ENCODE measurements at regions not wholly inside any gene's neighbourhood (a gene's known extent, or its start where the extent isn't known, plus 50 kb on each side); places are given as distances from the start of the nearest gene placed in this dataset.
A peak's percentile ranks its signal among the peaks of the same experiment; 100 is the strongest.

DNA sequence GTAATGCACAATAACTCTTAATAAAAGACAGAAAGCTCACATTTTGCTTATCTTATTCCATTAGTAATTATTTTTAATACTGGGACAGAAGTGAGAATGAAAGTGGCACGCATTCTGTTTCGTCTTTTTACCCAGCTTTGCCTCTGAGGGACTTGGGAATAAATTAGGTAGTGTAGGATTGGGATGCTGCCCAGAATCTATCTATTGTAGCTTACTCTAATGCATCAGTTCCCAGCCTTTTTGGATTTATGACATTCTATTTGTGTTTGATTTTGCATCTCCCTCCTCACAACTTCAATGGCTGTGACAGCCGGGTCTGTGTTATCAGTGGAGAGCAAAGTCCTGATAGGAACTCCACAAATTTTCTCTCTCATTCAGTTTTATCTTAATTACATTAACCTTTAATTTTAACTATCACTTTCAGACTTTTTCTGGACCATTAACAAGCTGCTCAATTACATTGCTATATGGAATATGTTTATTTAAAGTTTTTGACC is 62.9 kb upstream of the TULP4 start:
- Mint-ChIP-seq H3K27me3 (ENCODE audit: low read depth, poor library complexity) (no peaks in the 10 kb centered on the region), H3K4me3 (no peak overlapping the region), H3K4me1 (peaks cover 18% of the 10 kb centered on the region), H3K36me3 (ENCODE audit: low read depth) (peaks cover 60% of the 10 kb centered on the region), H3K27ac (no peak overlapping the region), H3K9me3 (no peaks in the 10 kb centered on the region)
- TF ChIP-seq CTCF (IDR thresholded peaks at IDR 0.05), result no peak
- DNase-seq, result no peak

DNA sequence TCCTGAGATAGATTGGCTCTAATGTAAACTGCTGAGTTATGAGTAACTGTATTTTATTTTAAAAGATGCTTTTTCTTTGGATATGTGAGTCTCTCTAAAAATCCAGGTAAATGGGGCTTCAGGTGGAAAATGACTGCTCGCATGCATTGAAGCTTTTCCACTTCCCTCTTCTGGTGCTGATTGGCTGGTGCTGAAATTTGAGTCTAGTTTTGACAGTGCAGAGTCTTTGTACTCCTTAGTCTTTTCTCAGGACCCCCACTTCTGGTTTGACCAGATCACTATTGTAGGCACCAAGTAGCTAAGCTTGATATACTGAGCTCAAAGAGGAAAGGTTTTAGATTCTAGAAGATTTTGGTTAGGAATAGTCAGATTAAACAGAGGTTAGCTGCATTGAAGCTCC is 60.7 kb upstream of the TULP4 start:
- peak overlapping the region; percentile 83 for H3K27ac Mint-ChIP-seq
- H3K4me1 Mint-ChIP-seq, result peaks cover 26% of the 10 kb centered on the region
- no peaks in the 10 kb centered on the region for H3K9me3 Mint-ChIP-seq
- H3K4me3 Mint-ChIP-seq, result no peak overlapping the region
- no peak for DNase-seq
- no peak for TF ChIP-seq CTCF (IDR thresholded peaks at IDR 0.05)
- H3K36me3 Mint-ChIP-seq (ENCODE audit: low read depth), result peaks cover 46% of the 10 kb centered on the region
- H3K27me3 Mint-ChIP-seq (ENCODE audit: low read depth, poor library complexity), result peaks cover 8% of the 10 kb centered on the region

GRCh38 chr6:158253248-158253647 is 59.0 kb upstream of the TULP4 start:
- Mint-ChIP-seq H3K36me3 (ENCODE audit: low read depth) (peaks cover 41% of the 10 kb centered on the region), H3K4me3 (no peak overlapping the region), H3K9me3 (no peaks in the 10 kb centered on the region), H3K27me3 (ENCODE audit: low read depth, poor library complexity) (peaks cover 8% of the 10 kb centered on the region), H3K4me1 (peaks cover 26% of the 10 kb centered on the region), H3K27ac (no peak overlapping the region)
- TF ChIP-seq CTCF (IDR thresholded peaks at IDR 0.05), result no peak
- no peak for DNase-seq

- Mint-ChIP-seq H3K9me3 (peaks cover 6% of the 10 kb centered on the region), H3K27ac (peak overlapping the region; percentile 93), H3K4me3 (no peak overlapping the region), H3K4me1 (peaks cover 26% of the 10 kb centered on the region), H3K27me3 (ENCODE audit: low read depth, poor library complexity) (peaks cover 8% of the 10 kb centered on the region), H3K36me3 (ENCODE audit: low read depth) (peaks cover 51% of the 10 kb centered on the region)
- TF ChIP-seq CTCF (IDR thresholded peaks at IDR 0.05), result no peak
- DNase-seq, result no peak
Measured at GRCh38 chr6:158255275-158255988, 56.8 kb upstream of the TULP4 start.

DNA sequence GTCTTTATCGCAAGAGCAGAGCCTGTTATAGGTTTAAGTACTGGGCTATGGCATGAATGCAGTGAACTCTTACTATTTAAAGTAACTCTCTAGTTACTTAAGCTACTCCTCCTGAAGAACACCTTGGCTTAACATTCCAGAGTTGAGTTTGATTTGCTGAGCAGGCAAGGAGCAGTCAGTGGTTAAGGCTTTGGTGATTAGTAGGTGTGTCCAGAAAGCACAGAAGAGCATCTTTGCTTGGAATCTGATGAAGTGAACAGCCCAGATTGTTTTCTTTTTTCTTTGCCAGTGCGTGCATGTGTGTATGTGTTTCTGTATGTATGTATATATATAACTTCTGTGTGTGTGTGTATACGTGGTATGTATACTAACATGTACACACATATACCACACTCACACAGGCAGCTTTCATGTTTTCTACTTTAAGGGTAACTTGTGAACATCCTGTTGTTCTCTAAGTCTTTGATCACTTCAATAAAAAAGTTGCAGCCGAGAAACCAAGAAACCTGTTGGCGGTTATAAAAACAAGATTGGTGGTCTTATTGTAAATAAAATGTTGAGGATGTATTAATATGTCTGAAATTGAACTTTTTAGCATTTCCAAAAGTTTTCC is 56.2 kb upstream of the TULP4 start:
- peak overlapping the region; percentile 49 for H3K27ac Mint-ChIP-seq
- DNase-seq, result no peak
- TF ChIP-seq CTCF (IDR thresholded peaks at IDR 0.05), result no peak
- H3K4me1 Mint-ChIP-seq, result peaks cover 26% of the 10 kb centered on the region
- H3K36me3 Mint-ChIP-seq (ENCODE audit: low read depth), result peaks cover 51% of the 10 kb centered on the region
- peaks cover 6% of the 10 kb centered on the region for H3K9me3 Mint-ChIP-seq
- no peak overlapping the region for H3K4me3 Mint-ChIP-seq
- H3K27me3 Mint-ChIP-seq (ENCODE audit: low read depth, poor library complexity), result peaks cover 8% of the 10 kb centered on the region
